ENCODE measurements at regions not wholly inside any gene's neighbourhood (a gene's known extent, or its start where the extent isn't known, plus 50 kb on each side); places are given as distances from the start of the nearest gene placed in this dataset.

DNA sequence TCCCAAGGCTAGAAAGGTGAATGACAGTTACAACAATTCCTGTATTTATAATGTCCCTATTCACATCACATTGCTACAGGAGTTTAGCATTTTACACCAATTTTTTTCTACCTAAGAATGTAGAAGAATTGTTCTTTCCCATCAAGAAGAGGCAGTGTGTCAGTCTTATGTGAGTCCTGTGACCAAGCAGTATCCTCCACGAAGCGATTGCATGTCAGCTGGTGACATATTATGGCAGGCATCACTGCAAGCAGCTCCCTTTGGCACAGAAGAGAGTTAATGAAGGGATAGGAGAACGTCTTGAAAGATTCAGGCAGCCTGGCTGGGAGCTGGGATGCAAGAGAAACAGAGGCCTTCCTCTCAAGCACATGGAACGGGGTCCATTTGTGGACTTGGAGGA, 199.8 kb downstream of the SMC2 start:
- TF ChIP-seq, protein P1, sequence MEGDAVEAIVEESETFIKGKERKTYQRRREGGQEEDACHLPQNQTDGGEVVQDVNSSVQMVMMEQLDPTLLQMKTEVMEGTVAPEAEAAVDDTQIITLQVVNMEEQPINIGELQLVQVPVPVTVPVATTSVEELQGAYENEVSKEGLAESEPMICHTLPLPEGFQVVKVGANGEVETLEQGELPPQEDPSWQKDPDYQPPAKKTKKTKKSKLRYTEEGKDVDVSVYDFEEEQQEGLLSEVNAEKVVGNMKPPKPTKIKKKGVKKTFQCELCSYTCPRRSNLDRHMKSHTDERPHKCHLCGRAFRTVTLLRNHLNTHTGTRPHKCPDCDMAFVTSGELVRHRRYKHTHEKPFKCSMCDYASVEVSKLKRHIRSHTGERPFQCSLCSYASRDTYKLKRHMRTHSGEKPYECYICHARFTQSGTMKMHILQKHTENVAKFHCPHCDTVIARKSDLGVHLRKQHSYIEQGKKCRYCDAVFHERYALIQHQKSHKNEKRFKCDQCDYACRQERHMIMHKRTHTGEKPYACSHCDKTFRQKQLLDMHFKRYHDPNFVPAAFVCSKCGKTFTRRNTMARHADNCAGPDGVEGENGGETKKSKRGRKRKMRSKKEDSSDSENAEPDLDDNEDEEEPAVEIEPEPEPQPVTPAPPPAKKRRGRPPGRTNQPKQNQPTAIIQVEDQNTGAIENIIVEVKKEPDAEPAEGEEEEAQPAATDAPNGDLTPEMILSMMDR (IDR thresholded peaks at IDR 0.05; ENCODE audit: low read length) = no peak
- TF ChIP-seq EZH2 (optimal IDR thresholded peaks at IDR 0.05; ENCODE audit: low read depth, low read length) = no peak
- no peak for TF ChIP-seq EZH2phosphoT487 (IDR thresholded peaks at IDR 0.05; ENCODE audit: low read length)
